GM12878 (cell line): ENCODE measurements at regions not wholly inside any gene's neighbourhood (a gene's known extent, or its start where the extent isn't known, plus 50 kb on each side); places are given as distances from the start of the nearest gene placed in this dataset.

Experiments
- ATAC-seq: fragments of 200-7000 bp; cut with Tn5 transposase; 3 replicates; pipeline ENCODE4 v1.9.1; 2020; ENCODE audit warnings: mild to moderate bottlenecking, moderate library complexity
- BruUV-seq: library from RNA; stranded (reverse); fragments of 400-500 nt; replicated peaks from 2 replicates; lab custom pipeline; 2021; lab: Mats Ljungman, UMichigan
- CTCF ChIA-PET: fragments of 300-600 bp; sonication (Branson Sonifier 250); formaldehyde crosslinking; extraction: SDS; loops from one replicate; lab custom pipeline; 2021; ENCODE audit warnings: inconsistent platforms; lab: Yijun Ruan, JAX
- POLR2A ChIA-PET: fragments of 350-600 bp; formaldehyde crosslinking; extraction: SDS; loops from one replicate; lab custom pipeline; 2021; ENCODE audit warnings: inconsistent platforms; lab: Charles Lee
- RAD21 ChIA-PET: fragments of 300-600 bp; sonication (Branson Sonifier 250); formaldehyde crosslinking; loops from one replicate; lab custom pipeline; 2023; ENCODE audit warnings: antibody characterized with exemption; ENCODE audit not compliant: unreplicated experiment; lab: Charles Lee
- SMC1A ChIA-PET: fragments of 300-600 bp; sonication (Branson Sonifier 250); formaldehyde crosslinking; loops from one replicate; lab custom pipeline; 2023; ENCODE audit not compliant: unreplicated experiment, uncharacterized antibody; lab: Charles Lee
- DNase-seq: peaks from one replicate; pipeline ENCODE4 v3.0.0-alpha.2; 2011; ENCODE audit warnings: low read depth, low spot score
- FAIRE-seq: peaks from 3 replicates; lab custom pipeline; 2011; peaks lifted over from hg19 to GRCh38; lab: Jason Lieb, UNC
- H2AFZ ChIP-seq: 2 replicates; pipeline ENCODE4 v1.6.0; 2011; ENCODE audit warnings: low read depth, low read length, control low read depth; ENCODE audit not compliant: control insufficient read depth
- H3K27ac ChIP-seq: 2 replicates; pipeline ENCODE4 v1.5.1; 2011; ENCODE audit warnings: control low read depth; ENCODE audit not compliant: control insufficient read depth, insufficient read depth
- H3K27me3 ChIP-seq, 2 experiments: replicated peaks in 1 of 2; 2 replicates each; pipeline versions ENCODE4 v1.6.0 to v1.6.1; 2011; ENCODE audit warnings: low read length in 1 of 2; ENCODE audit not compliant: control insufficient read depth in 2 of 2, insufficient read depth in 2 of 2
- H3K36me3 ChIP-seq, 2 experiments: 2 replicates each; pipeline ENCODE4 v1.5.1; 2011; ENCODE audit warnings: low read length in 1 of 2; ENCODE audit not compliant: control insufficient read depth in 2 of 2, insufficient read depth in 2 of 2
- H3K4me1 ChIP-seq: 2 replicates; pipeline ENCODE4 v1.6.1; 2011; ENCODE audit warnings: mild to moderate bottlenecking, low read length, moderate library complexity, mixed read lengths; ENCODE audit not compliant: control insufficient read depth, insufficient read depth
- H3K4me2 ChIP-seq: 2 replicates; pipeline ENCODE4 v1.6.0; 2011; ENCODE audit warnings: control low read depth; ENCODE audit not compliant: control insufficient read depth, insufficient read depth
- H3K4me3 ChIP-seq: fragments of 200-600 bp; sonication (generic); 2 replicates; pipeline ENCODE4 v1.5.1; 2016
- H3K79me2 ChIP-seq: 2 replicates; pipeline ENCODE4 v1.6.0; 2011; ENCODE audit warnings: low read length; ENCODE audit not compliant: control insufficient read depth, insufficient read depth
- H3K9ac ChIP-seq: 2 replicates; pipeline ENCODE4 v1.8.0; 2011; ENCODE audit warnings: low read length, control low read depth, mixed read lengths; ENCODE audit not compliant: control insufficient read depth, insufficient read depth
- H3K9me3 ChIP-seq: replicated peaks from 3 replicates; pipeline ENCODE4 v1.5.1; 2011; ENCODE audit warnings: mild to moderate bottlenecking, low read length; ENCODE audit not compliant: control insufficient read depth, insufficient read depth
- H4K20me1 ChIP-seq: 2 replicates; pipeline ENCODE4 v1.6.0; 2011; ENCODE audit not compliant: control insufficient read depth, insufficient read depth
- JUND ChIP-seq: IDR thresholded peaks from 2 replicates; pipeline ENCODE4 v1.6.1; 2012; ENCODE audit warnings: low read depth, mild to moderate bottlenecking, low read length, improper control_type of control experiment, moderate library complexity
- KLF5 ChIP-seq: fragments of 450-650 bp; IDR thresholded peaks from 2 replicates; pipeline ENCODE4 v1.6.1; 2014; ENCODE audit warnings: mild to moderate bottlenecking; ENCODE audit not compliant: partially characterized antibody
- SREBF1 ChIP-seq: IDR thresholded peaks from 2 replicates; pipeline ENCODE4 v1.6.1; 2012; ENCODE audit warnings: mild to moderate bottlenecking, low read length
- WGBS: methylation state at CpG from one replicate; pipeline ENCODE4 v1.1.6; 2016; ENCODE audit warnings: low lambda C conversion rate; ENCODE audit not compliant: insufficient replicate concordance, insufficient coverage; ENCODE audit errors: missing lambda C conversion rate; 5-methylcytosine and 5-hydroxymethylcytosine counted together
- in situ Hi-C: fragments of 300-500 bp; cut with MboI; formaldehyde crosslinking; loops from 9 replicates; pipeline ENCODE4 v1.14.3; 2018; ENCODE audit warnings: mixed read lengths
- intact Hi-C: fragments of 100-400 bp; cut with micrococcal nuclease; formaldehyde crosslinking; loops from one replicate; pipeline ENCODE4 v1.14.2; 2022; ENCODE audit not compliant: unreplicated experiment
- TF ChIP-seq, protein P1 (sequence below): fragments of 450-650 bp; IDR thresholded peaks from 2 replicates; pipeline ENCODE4 v1.6.1; 2017; ENCODE audit warnings: mild to moderate bottlenecking, moderate library complexity
- TF ChIP-seq, protein P2 (sequence below): fragments of 450-650 bp; formaldehyde crosslinking; IDR thresholded peaks from 2 replicates; pipeline ENCODE4 v1.4.0; 2022; ENCODE audit warnings: mild to moderate bottlenecking, moderate library complexity
- TF ChIP-seq, protein P3 (sequence below): fragments of 450-650 bp; IDR thresholded peaks from 2 replicates; pipeline ENCODE4 v1.6.1; 2018; ENCODE audit warnings: mild to moderate bottlenecking, low read depth, moderate library complexity; ENCODE audit not compliant: partially characterized antibody

DNA sequence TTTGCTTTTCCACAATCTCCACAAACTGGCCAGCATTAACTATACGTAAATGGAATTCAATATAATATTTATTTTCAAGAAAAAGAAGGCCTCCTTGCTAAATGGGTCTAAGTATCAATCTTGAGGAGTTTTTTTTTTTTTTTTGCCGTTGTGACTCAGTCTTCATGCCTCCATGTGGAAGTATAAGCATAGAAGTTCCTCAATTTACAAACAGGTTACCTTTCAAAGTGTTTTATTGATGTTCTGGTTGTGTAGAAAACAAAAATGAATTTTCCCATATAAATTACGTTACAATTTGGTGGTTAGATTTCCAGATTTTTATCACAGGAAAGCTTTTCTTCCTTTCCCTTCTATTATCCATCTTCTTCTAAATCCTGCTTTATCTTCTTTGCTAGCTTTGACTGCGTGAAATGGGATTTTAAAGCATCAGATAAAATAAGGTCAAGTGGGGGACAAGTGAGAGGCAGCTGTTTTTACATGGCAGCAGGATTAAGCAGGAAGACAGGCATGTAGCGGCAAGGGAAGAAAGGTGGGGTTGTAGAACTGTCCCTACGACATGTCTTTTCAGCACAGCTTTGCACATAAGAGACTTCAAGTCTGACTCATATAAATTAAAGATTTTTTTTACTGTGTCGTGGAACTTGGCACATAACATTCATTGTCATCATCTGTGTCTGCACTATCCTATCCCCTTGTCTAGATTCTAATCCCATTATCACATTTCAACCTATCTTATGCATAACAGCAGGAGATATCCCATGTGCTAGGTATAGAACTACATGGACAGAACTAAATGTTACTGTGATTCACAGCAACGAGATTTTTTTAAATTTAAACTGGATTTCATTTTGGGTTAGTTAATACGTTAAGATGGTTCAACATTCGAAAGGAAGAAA lies 135.3 kb upstream of the FAM3C start (continued):
- TF ChIP-seq, protein P1, sequence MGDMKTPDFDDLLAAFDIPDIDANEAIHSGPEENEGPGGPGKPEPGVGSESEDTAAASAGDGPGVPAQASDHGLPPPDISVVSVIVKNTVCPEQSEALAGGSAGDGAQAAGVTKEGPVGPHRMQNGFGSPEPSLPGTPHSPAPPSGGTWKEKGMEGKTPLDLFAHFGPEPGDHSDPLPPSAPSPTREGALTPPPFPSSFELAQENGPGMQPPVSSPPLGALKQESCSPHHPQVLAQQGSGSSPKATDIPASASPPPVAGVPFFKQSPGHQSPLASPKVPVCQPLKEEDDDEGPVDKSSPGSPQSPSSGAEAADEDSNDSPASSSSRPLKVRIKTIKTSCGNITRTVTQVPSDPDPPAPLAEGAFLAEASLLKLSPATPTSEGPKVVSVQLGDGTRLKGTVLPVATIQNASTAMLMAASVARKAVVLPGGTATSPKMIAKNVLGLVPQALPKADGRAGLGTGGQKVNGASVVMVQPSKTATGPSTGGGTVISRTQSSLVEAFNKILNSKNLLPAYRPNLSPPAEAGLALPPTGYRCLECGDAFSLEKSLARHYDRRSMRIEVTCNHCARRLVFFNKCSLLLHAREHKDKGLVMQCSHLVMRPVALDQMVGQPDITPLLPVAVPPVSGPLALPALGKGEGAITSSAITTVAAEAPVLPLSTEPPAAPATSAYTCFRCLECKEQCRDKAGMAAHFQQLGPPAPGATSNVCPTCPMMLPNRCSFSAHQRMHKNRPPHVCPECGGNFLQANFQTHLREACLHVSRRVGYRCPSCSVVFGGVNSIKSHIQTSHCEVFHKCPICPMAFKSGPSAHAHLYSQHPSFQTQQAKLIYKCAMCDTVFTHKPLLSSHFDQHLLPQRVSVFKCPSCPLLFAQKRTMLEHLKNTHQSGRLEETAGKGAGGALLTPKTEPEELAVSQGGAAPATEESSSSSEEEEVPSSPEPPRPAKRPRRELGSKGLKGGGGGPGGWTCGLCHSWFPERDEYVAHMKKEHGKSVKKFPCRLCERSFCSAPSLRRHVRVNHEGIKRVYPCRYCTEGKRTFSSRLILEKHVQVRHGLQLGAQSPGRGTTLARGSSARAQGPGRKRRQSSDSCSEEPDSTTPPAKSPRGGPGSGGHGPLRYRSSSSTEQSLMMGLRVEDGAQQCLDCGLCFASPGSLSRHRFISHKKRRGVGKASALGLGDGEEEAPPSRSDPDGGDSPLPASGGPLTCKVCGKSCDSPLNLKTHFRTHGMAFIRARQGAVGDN = 0 out of 2 replicates have a peak, but pooled peaks have one; percentile 7
- TF ChIP-seq JUND = no peak
- TF ChIP-seq, all 136 proteins: peak for 4

DNA sequence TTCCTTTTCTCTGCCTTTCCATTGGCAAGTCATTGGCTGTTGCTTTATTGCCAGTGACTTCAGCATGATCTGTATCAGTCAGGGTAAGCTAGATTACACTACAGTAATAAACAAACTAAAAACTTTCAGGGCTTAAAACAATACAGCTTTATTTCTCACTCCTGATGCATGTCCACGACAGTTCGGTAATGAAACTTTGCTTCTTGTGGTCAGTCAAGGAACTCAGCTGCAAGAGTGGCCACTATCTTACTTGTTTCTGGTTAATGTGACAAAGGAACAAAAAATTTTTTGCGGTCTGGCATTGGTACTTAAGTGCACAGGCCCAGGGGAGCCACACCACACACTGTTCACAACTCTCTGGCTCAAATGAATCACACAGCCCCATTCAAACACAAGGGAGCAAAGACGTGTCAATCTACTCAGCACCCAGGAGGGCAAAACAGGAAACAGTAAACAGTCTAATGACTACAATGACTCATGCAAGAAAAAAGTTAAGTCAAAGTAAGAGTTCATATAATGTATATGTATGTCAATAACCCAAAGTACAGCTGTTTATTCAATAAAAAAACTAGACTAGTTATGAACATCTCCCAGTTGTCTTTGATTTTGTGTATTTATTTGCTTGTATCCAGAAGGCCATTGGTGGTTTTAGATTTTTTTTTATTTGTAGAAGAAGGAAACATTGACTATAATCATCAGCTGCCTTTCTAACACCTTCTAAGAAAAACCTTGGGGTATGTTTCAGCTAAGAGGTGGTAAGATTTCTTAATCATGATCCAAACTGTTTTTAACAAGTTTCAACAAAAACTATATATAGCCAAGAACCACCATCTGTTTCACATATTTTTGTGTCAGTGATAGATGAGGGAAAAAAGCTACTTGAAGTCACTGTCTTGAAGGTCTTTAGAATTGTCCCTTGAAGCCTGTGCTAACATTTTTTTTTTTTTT lies 134.4 kb upstream of the FAM3C start:
- ATAC-seq = peak; percentile 98
- H3K4me2 ChIP-seq = peak overlapping the region; percentile 71
- peak overlapping the region; percentile 39; the same call in 1 of the 2 replicates for H2AFZ ChIP-seq
- no peaks in the 10 kb centered on the region for H3K36me3 ChIP-seq
- no peaks in the 10 kb centered on the region for H4K20me1 ChIP-seq
- SMC1A ChIA-PET = interaction anchor here (0.6 to 3.8 kb wide), 39 partner anchors 8 to 688 kb away, joined by 3 to 66 read pairs (median 6); partner anchors contain the start of gene FAM3C
- RAD21 ChIA-PET = interaction anchor here (0.6 to 3.8 kb wide), 35 partner anchors 8 to 697 kb away, joined by 3 to 133 read pairs (median 4); partner anchors contain the start of gene FAM3C
- peak; percentile 98 for FAIRE-seq
- peak; percentile 99 for DNase-seq
- H3K27ac ChIP-seq = peak overlapping the region; percentile 80
- no peak overlapping the region for H3K9ac ChIP-seq
- BruUV-seq = no TSS peak
- POLR2A ChIA-PET = interaction anchor here (0.6 to 3.3 kb wide), 24 partner anchors 10 to 837 kb away, joined by 3 to 43 read pairs (median 3); partner anchors contain the start of gene FAM3C
- H3K9me3 ChIP-seq = no peaks in the 10 kb centered on the region; the same call in 2 of the 3 replicates
- CTCF ChIA-PET = interaction anchor here (0.6 to 3.4 kb wide), 25 partner anchors 10 to 464 kb away, joined by 3 to 34 read pairs (median 4); partner anchors contain the start of gene FAM3C
- H3K27me3 ChIP-seq = no peaks in the 10 kb centered on the region
- peaks cover 17% of the 10 kb centered on the region; the same call in 1 of the 2 replicates for H3K4me1 ChIP-seq
- intact Hi-C loops (loop anchor here (1.0 to 10.0 kb wide), 11 partner anchors 14 to 676 kb away; partner anchors contain the start of genes FAM3C, ING3 and TSPAN12), in situ Hi-C loops (loop anchor here (25.0 kb wide), 1 partner anchor 568 kb away; the partner anchor contains the start of gene ING3)
- H3K79me2 ChIP-seq = no peaks in the 10 kb centered on the region
- 0% methylated on average over 4 of the region's 4 CpGs for WGBS
- H3K4me3 ChIP-seq = no peak overlapping the region
- TF ChIP-seq SREBF1 (no peak), KLF5 (peak; percentile 95), JUND (peak; percentile 90)
- TF ChIP-seq, protein P2, sequence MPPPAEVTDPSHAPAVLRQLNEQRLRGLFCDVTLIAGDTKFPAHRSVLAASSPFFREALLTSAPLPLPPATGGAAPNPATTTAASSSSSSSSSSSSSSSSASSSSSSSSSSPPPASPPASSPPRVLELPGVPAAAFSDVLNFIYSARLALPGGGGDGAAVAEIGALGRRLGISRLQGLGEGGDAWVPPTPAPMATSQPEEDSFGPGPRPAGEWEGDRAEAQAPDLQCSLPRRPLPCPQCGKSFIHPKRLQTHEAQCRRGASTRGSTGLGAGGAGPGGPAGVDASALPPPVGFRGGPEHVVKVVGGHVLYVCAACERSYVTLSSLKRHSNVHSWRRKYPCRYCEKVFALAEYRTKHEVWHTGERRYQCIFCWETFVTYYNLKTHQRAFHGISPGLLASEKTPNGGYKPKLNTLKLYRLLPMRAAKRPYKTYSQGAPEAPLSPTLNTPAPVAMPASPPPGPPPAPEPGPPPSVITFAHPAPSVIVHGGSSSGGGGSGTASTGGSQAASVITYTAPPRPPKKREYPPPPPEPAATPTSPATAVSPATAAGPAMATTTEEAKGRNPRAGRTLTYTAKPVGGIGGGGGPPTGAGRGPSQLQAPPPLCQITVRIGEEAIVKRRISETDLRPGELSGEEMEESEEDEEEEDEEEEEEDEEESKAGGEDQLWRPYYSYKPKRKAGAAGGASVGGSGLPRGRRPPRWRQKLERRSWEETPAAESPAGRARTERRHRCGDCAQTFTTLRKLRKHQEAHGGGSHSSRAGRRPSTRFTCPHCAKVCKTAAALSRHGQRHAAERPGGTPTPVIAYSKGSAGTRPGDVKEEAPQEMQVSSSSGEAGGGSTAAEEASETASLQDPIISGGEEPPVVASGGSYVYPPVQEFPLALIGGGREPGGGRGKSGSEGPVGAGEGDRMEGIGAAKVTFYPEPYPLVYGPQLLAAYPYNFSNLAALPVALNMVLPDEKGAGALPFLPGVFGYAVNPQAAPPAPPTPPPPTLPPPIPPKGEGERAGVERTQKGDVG = no peak
- TF ChIP-seq, protein P3, sequence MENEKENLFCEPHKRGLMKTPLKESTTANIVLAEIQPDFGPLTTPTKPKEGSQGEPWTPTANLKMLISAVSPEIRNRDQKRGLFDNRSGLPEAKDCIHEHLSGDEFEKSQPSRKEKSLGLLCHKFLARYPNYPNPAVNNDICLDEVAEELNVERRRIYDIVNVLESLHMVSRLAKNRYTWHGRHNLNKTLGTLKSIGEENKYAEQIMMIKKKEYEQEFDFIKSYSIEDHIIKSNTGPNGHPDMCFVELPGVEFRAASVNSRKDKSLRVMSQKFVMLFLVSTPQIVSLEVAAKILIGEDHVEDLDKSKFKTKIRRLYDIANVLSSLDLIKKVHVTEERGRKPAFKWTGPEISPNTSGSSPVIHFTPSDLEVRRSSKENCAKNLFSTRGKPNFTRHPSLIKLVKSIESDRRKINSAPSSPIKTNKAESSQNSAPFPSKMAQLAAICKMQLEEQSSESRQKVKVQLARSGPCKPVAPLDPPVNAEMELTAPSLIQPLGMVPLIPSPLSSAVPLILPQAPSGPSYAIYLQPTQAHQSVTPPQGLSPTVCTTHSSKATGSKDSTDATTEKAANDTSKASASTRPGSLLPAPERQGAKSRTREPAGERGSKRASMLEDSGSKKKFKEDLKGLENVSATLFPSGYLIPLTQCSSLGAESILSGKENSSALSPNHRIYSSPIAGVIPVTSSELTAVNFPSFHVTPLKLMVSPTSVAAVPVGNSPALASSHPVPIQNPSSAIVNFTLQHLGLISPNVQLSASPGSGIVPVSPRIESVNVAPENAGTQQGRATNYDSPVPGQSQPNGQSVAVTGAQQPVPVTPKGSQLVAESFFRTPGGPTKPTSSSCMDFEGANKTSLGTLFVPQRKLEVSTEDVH = peak; percentile 56
